Caco-2 (cell line): ENCODE measurements at regions not wholly inside any gene's neighbourhood (a gene's known extent, or its start where the extent isn't known, plus 50 kb on each side); places are given as distances from the start of the nearest gene placed in this dataset.

Experiments
- BruUV-seq: library from RNA; stranded (reverse); fragments of 400-500 nt; replicated peaks from 2 replicates; lab custom pipeline; 2021; lab: Mats Ljungman, UMichigan
- CTCF ChIA-PET: fragments of 300-600 bp; sonication (Branson Sonifier 250); formaldehyde crosslinking; loops from one replicate; lab custom pipeline; 2022; ENCODE audit warnings: antibody characterized with exemption; lab: Charles Lee
- POLR2A ChIA-PET: fragments of 300-600 bp; sonication (Branson Sonifier 250); formaldehyde crosslinking; loops from one replicate; lab custom pipeline; 2022; ENCODE audit warnings: antibody characterized with exemption; lab: Charles Lee
- DNase-seq, 2 experiments: peaks; one replicate each; pipeline versions ENCODE4 v3.0.0 to v3.0.0-alpha.2; 2020 to 2022
- H3K27me3 ChIP-seq: replicated peaks from 2 replicates; pipeline ENCODE4 v1.6.0; 2011; ENCODE audit warnings: low read length; ENCODE audit not compliant: control insufficient read depth, insufficient read depth
- H3K36me3 ChIP-seq: 2 replicates; pipeline ENCODE4 v1.5.1; 2011; ENCODE audit warnings: low read length; ENCODE audit not compliant: control insufficient read depth, insufficient read depth
- H3K4me1 ChIP-seq: fragments of 250-450 bp; sonication (Bioruptor Pico); 2 replicates; pipeline ENCODE4 v1.5.1; 2020; ENCODE audit warnings: mild to moderate bottlenecking
- H3K4me3 ChIP-seq: 2 replicates; pipeline ENCODE4 v1.5.1; 2011; ENCODE audit warnings: low read depth, mild to moderate bottlenecking, control low read depth, low read length
- H3K9me3 ChIP-seq: fragments of 250-450 bp; sonication (Bioruptor Pico); 2 replicates; pipeline ENCODE4 v1.5.1; 2020; ENCODE audit warnings: mild to moderate bottlenecking, moderate library complexity
- H3K27ac Mint-ChIP-seq: one replicate; pipeline ENCODE4 v1.8.0; 2022; ENCODE audit warnings: mixed read lengths; ENCODE audit not compliant: unreplicated experiment
- H3K27me3 Mint-ChIP-seq: one replicate; pipeline ENCODE4 v1.8.0; 2022; ENCODE audit warnings: mixed read lengths; ENCODE audit not compliant: insufficient read depth, unreplicated experiment
- H3K36me3 Mint-ChIP-seq: one replicate; pipeline ENCODE4 v1.8.0; 2022; ENCODE audit warnings: mild to moderate bottlenecking, mixed read lengths; ENCODE audit not compliant: insufficient read depth, unreplicated experiment
- H3K4me1 Mint-ChIP-seq: one replicate; pipeline ENCODE4 v1.8.0; 2022; ENCODE audit warnings: low read depth, mixed read lengths; ENCODE audit not compliant: unreplicated experiment
- H3K4me3 Mint-ChIP-seq: one replicate; pipeline ENCODE4 v1.8.0; 2022; ENCODE audit warnings: mild to moderate bottlenecking, moderate library complexity, mixed read lengths; ENCODE audit not compliant: unreplicated experiment
- H3K9me3 Mint-ChIP-seq: one replicate; pipeline ENCODE4 v1.8.0; 2022; ENCODE audit warnings: mixed read lengths; ENCODE audit not compliant: unreplicated experiment
- CTCF ChIP-seq, 2 experiments: fragments of 200-600 bp in 1 of 2; IDR thresholded peaks; 1 replicate in 1 of 2; 2 replicates in 1 of 2; pipeline versions ENCODE4 v1.5.1 to v1.8.0; 2011 to 2022; ENCODE audit warnings: antibody characterized with exemption in 1 of 2, control low read depth in 1 of 2, inconsistent platforms in 1 of 2, low read depth in 1 of 2, low read length in 1 of 2, mild to moderate bottlenecking in 1 of 2, moderate library complexity in 1 of 2; ENCODE audit not compliant: insufficient read depth in 1 of 2, severe bottlenecking in 1 of 2, unreplicated experiment in 1 of 2
- intact Hi-C: fragments of 100-400 bp; cut with micrococcal nuclease; formaldehyde crosslinking; loops from one replicate; pipeline ENCODE4 v1.10.0; 2022; ENCODE audit not compliant: unreplicated experiment

GRCh38 chr17:79678091-79678735 lies 52.5 kb upstream of the ENPP7 start:
- no peaks in the 10 kb centered on the region for H3K4me1 Mint-ChIP-seq
- Histone ChIP-seq H3K4me3 (no peak overlapping the region), H3K4me1 (no peaks in the 10 kb centered on the region), H3K27me3 (no peaks in the 10 kb centered on the region), H3K9me3 (peaks cover 9% of the 10 kb centered on the region; the same call in 1 of the 2 replicates), H3K36me3 (no peaks in the 10 kb centered on the region)
- H3K36me3 Mint-ChIP-seq: no peaks in the 10 kb centered on the region
- intact Hi-C loops: no loop called here
- TF ChIP-seq CTCF (IDR thresholded peaks at IDR 0.05; ENCODE audit: insufficient read depth in 1 of 2, low read depth in 1 of 2, low read length in 1 of 2, severe bottlenecking in 1 of 2, unreplicated experiment in 1 of 2): no peak
- BruUV-seq: no TSS peak
- ChIA-PET POLR2A (no interaction called here), CTCF (interaction anchor here (0.7 to 2.2 kb wide), 2 partner anchors 20 to 327 kb away, joined by 3 to 6 read pairs; no protein-coding TSS in a partner anchor)
- no peak overlapping the region for H3K4me3 Mint-ChIP-seq
- no peak overlapping the region for H3K27ac Mint-ChIP-seq
- no peak for DNase-seq
- H3K27me3 Mint-ChIP-seq: peaks cover 2% of the 10 kb centered on the region
- H3K9me3 Mint-ChIP-seq: peaks cover 13% of the 10 kb centered on the region

- no peak overlapping the region for H3K27ac Mint-ChIP-seq
- no peak overlapping the region for H3K4me3 Mint-ChIP-seq
- Histone ChIP-seq H3K27me3 (no peaks in the 10 kb centered on the region), H3K4me1 (no peaks in the 10 kb centered on the region), H3K9me3 (peaks cover 11% of the 10 kb centered on the region; the same call in 1 of the 2 replicates), H3K36me3 (no peaks in the 10 kb centered on the region), H3K4me3 (no peak overlapping the region)
- POLR2A ChIA-PET: no interaction called here
- BruUV-seq: no TSS peak
- intact Hi-C loops: no loop called here
- CTCF ChIA-PET: interaction anchor here (0.7 to 2.2 kb wide), 2 partner anchors 19 to 327 kb away, joined by 3 to 6 read pairs; no protein-coding TSS in a partner anchor
- H3K36me3 Mint-ChIP-seq: no peaks in the 10 kb centered on the region
- H3K9me3 Mint-ChIP-seq: peaks cover 15% of the 10 kb centered on the region
- TF ChIP-seq CTCF (IDR thresholded peaks at IDR 0.05; ENCODE audit: insufficient read depth in 1 of 2, low read depth in 1 of 2, low read length in 1 of 2, severe bottlenecking in 1 of 2, unreplicated experiment in 1 of 2): no peak
- H3K4me1 Mint-ChIP-seq: no peaks in the 10 kb centered on the region
- DNase-seq: no peak
- H3K27me3 Mint-ChIP-seq: peaks cover 2% of the 10 kb centered on the region
Observed at GRCh38 chr17:79677646-79678045, 53.1 kb upstream of the ENPP7 start.

GRCh38 chr17:79676796-79677195 lies 53.9 kb upstream of the ENPP7 start:
- intact Hi-C loops: no loop called here
- no peak overlapping the region for H3K4me3 ChIP-seq
- Mint-ChIP-seq H3K27ac (no peak overlapping the region), H3K4me3 (no peak overlapping the region), H3K9me3 (peaks cover 15% of the 10 kb centered on the region), H3K4me1 (no peaks in the 10 kb centered on the region), H3K36me3 (no peaks in the 10 kb centered on the region), H3K27me3 (peaks cover 2% of the 10 kb centered on the region)
- no peak for TF ChIP-seq CTCF (IDR thresholded peaks at IDR 0.05; ENCODE audit: insufficient read depth in 1 of 2, low read depth in 1 of 2, low read length in 1 of 2, severe bottlenecking in 1 of 2, unreplicated experiment in 1 of 2)
- H3K27me3 ChIP-seq: no peaks in the 10 kb centered on the region
- no TSS peak for BruUV-seq
- peaks cover 11% of the 10 kb centered on the region; the same call in 1 of the 2 replicates for H3K9me3 ChIP-seq
- ChIA-PET POLR2A (no interaction called here), CTCF (no interaction called here)
- H3K36me3 ChIP-seq: no peaks in the 10 kb centered on the region
- no peaks in the 10 kb centered on the region for H3K4me1 ChIP-seq
- DNase-seq: no peak
